ENCODE measurements at regions not wholly inside any gene's neighbourhood (a gene's known extent, or its start where the extent isn't known, plus 50 kb on each side); places are given as distances from the start of the nearest gene placed in this dataset.

DNA sequence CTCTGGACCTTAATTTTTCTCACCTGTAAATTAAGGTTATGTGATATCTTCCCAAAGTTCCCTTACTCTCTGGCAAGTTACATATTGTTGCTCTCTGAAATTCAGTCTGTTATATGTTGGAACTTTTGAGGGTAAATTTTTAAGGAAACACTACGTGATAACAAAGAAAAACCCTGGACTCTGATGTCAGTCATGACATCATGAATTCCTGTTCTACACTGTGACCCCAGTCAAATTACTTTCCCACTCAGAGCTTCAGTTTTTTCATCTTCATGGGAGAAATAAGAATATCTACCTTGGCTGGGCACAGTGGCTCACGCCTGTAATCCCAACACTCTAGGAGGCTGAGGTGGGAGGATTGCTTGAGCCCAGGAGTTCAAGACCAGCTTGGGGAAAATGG is 164.6 kb upstream of the RALGAPA2 start:
- TF ChIP-seq CTCF (IDR thresholded peaks at IDR 0.05) = no peak
- Mint-ChIP-seq H3K36me3 (ENCODE audit: low read depth) (no peaks in the 10 kb centered on the region), H3K4me1 (ENCODE audit: low read depth) (no peaks in the 10 kb centered on the region), H3K27me3 (ENCODE audit: insufficient read depth) (0 out of 2 replicates have a peak, but pooled peaks cover 2% of the 10 kb centered on the region), H3K27ac (no peak overlapping the region), H3K9me3 (no peaks in the 10 kb centered on the region; the same call in 1 of the 2 replicates), H3K4me3 (no peak overlapping the region)
- DNase-seq = no peak

DNA sequence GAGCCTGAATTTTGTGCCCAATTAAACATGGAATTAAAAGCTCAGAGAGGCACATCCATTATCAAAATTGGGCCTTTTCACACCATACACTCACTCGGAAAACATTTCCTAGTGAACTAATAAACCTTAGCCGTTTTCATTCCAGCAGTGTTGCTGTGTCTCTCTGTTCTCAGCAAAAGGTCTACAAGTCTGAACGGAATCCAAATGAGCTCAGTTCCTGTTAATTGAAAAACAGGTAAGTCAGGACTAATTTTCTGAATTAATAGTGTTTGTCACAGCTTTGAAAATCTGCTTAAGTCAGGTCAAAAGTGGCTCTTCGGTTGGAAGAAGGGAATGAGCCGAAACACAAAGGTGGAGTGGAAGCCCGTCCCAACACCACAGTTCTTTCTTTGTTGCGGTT is 163.3 kb upstream of the RALGAPA2 start:
- no peak for TF ChIP-seq CTCF (IDR thresholded peaks at IDR 0.05)
- H3K27ac Mint-ChIP-seq = no peak overlapping the region
- H3K4me3 Mint-ChIP-seq = no peak overlapping the region
- peaks cover 2% of the 10 kb centered on the region; the same call in 1 of the 2 replicates for H3K27me3 Mint-ChIP-seq (ENCODE audit: insufficient read depth)
- DNase-seq = no peak
- no peaks in the 10 kb centered on the region for H3K4me1 Mint-ChIP-seq (ENCODE audit: low read depth)
- H3K36me3 Mint-ChIP-seq (ENCODE audit: low read depth) = no peaks in the 10 kb centered on the region
- H3K9me3 Mint-ChIP-seq = no peaks in the 10 kb centered on the region

DNA sequence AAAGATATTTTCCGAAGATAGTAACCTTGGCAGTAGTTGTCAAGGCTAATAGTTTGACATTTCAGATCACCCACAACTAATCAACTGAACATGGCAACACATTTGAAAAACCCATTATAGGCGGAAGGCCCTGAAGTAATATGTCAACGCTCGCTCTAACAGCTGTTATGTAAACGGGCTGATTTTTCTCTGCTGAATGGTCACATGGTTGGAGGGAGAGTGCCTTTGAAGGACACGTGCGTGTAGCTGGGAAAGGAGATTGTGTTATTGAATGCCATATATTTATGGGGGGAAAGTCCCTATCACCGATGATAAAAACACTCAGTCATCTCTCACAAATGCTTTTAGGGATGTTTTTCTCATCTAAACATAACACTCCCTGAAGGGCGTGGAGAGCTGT is 160.0 kb upstream of the RALGAPA2 start:
- DNase-seq = no peak
- H3K4me1 Mint-ChIP-seq (ENCODE audit: low read depth) = no peaks in the 10 kb centered on the region
- no peak for TF ChIP-seq CTCF (IDR thresholded peaks at IDR 0.05)
- no peak overlapping the region for H3K27ac Mint-ChIP-seq
- H3K9me3 Mint-ChIP-seq = no peaks in the 10 kb centered on the region
- no peaks in the 10 kb centered on the region; the same call in 1 of the 2 replicates for H3K27me3 Mint-ChIP-seq (ENCODE audit: insufficient read depth)
- H3K36me3 Mint-ChIP-seq (ENCODE audit: low read depth) = no peaks in the 10 kb centered on the region
- no peak overlapping the region for H3K4me3 Mint-ChIP-seq

DNA sequence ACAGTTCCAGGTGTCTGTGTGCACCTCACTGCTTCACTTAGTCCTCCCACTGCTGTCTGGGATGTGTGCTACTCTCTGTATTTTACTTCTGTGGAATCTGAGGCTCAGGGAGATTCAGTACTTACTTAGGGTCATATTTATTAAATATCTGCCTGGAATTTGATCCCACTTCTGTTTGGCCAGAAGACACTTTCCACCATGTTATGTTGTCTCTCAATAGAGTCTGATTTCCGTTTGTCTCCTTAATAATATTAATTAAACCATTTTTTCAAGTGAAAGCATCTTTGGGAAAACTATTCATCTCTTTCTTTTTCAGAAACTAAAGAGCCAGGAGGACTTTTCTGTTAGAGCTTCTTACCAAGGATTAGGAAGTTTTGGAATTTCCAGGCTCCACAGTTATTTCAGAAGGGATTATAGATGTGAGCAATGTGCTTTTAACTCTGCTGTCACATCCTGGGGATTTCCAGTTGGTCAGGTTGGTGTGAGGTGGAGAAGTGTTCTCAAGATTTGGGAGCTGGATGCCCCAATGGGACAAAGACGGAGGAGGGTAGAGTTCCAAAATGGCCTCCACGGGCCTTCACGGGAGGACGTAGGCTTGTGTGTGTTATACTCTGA is 156.8 kb upstream of the RALGAPA2 start:
- Mint-ChIP-seq H3K4me1 (ENCODE audit: low read depth) (no peaks in the 10 kb centered on the region), H3K27me3 (ENCODE audit: insufficient read depth) (peaks cover 4% of the 10 kb centered on the region), H3K4me3 (no peak overlapping the region), H3K27ac (no peak overlapping the region), H3K9me3 (no peaks in the 10 kb centered on the region), H3K36me3 (ENCODE audit: low read depth) (no peaks in the 10 kb centered on the region)
- no peak for DNase-seq
- TF ChIP-seq CTCF (IDR thresholded peaks at IDR 0.05) = no peak

- H3K27ac Mint-ChIP-seq = no peak overlapping the region
- peaks cover 7% of the 10 kb centered on the region for H3K4me1 Mint-ChIP-seq (ENCODE audit: low read depth)
- DNase-seq = peak; percentile 2
- no peaks in the 10 kb centered on the region for H3K9me3 Mint-ChIP-seq
- H3K27me3 Mint-ChIP-seq (ENCODE audit: insufficient read depth) = peaks cover 4% of the 10 kb centered on the region; the same call in 1 of the 2 replicates
- no peak overlapping the region for H3K4me3 Mint-ChIP-seq
- peak; percentile 49 for TF ChIP-seq CTCF (IDR thresholded peaks at IDR 0.05)
- H3K36me3 Mint-ChIP-seq (ENCODE audit: low read depth) = no peaks in the 10 kb centered on the region
Measured at GRCh38 chr20:20864351-20865096, 152.1 kb upstream of the RALGAPA2 start.

Data from HFFc6 (cell line).